Stimulated activated CD4-positive, alpha-beta T cell treated with anti-CD3 and anti-CD28 coated beads, Interleukin-4, amount 100 ng/mL, for 48 hours (primary cell): ENCODE measurements at regions not wholly inside any gene's neighbourhood (a gene's known extent, or its start where the extent isn't known, plus 50 kb on each side); places are given as distances from the start of the nearest gene placed in this dataset.

Experiments used
- DNase-seq, 2 donors: peaks; one replicate each; pipeline ENCODE4 v3.0.0-alpha.2; 2020; ENCODE audit warnings: low read depth in 2 of 2

GRCh38 chr2:15863494-15864175 lies 76.7 kb upstream of the MYCN start:
- no peak for DNase-seq

GRCh38 chr2:15864176-15864769 lies 76.1 kb upstream of the MYCN start:
- DNase-seq = no peak

- no peak for DNase-seq
These were observed 74.4 kb upstream of the MYCN start for GRCh38 chr2:15865923-15866322.

- DNase-seq = no peak
These were observed 73.7 kb upstream of the MYCN start for GRCh38 chr2:15866563-15867193.

- DNase-seq = no peak
These were observed 72.9 kb upstream of the MYCN start for GRCh38 chr2:15867194-15868171.

- DNase-seq = no peak
These were observed 72.2 kb upstream of the MYCN start for GRCh38 chr2:15868186-15868585.

- DNase-seq = no peak
These were observed 71.6 kb upstream of the MYCN start for GRCh38 chr2:15868704-15869103.

GRCh38 chr2:15869396-15869795 lies 71.0 kb upstream of the MYCN start:
- DNase-seq = no peak

GRCh38 chr2:15869871-15870270 lies 70.5 kb upstream of the MYCN start:
- DNase-seq = no peak

GRCh38 chr2:15870565-15870964 lies 69.8 kb upstream of the MYCN start:
- no peak for DNase-seq

GRCh38 chr2:15871239-15871783 lies 69.0 kb upstream of the MYCN start:
- no peak for DNase-seq

GRCh38 chr2:15872854-15873253 lies 67.5 kb upstream of the MYCN start:
- DNase-seq = no peak

- DNase-seq = no peak
These were observed 66.0 kb upstream of the MYCN start for GRCh38 chr2:15874321-15874720.

- DNase-seq = no peak
These were observed 65.2 kb upstream of the MYCN start for GRCh38 chr2:15874854-15875804.

GRCh38 chr2:15875969-15876705 lies 64.2 kb upstream of the MYCN start:
- no peak for DNase-seq

- DNase-seq = no peak
These were observed 59.9 kb upstream of the MYCN start for GRCh38 chr2:15880226-15881119.

GRCh38 chr2:15881120-15881433 lies 59.3 kb upstream of the MYCN start:
- DNase-seq = no peak

- DNase-seq = no peak
These were observed 58.7 kb upstream of the MYCN start for GRCh38 chr2:15881676-15882075.
